ENCODE measurements at regions not wholly inside any gene's neighbourhood (a gene's known extent, or its start where the extent isn't known, plus 50 kb on each side); places are given as distances from the start of the nearest gene placed in this dataset.
A peak's percentile ranks its signal among the peaks of the same experiment; 100 is the strongest.

DNA sequence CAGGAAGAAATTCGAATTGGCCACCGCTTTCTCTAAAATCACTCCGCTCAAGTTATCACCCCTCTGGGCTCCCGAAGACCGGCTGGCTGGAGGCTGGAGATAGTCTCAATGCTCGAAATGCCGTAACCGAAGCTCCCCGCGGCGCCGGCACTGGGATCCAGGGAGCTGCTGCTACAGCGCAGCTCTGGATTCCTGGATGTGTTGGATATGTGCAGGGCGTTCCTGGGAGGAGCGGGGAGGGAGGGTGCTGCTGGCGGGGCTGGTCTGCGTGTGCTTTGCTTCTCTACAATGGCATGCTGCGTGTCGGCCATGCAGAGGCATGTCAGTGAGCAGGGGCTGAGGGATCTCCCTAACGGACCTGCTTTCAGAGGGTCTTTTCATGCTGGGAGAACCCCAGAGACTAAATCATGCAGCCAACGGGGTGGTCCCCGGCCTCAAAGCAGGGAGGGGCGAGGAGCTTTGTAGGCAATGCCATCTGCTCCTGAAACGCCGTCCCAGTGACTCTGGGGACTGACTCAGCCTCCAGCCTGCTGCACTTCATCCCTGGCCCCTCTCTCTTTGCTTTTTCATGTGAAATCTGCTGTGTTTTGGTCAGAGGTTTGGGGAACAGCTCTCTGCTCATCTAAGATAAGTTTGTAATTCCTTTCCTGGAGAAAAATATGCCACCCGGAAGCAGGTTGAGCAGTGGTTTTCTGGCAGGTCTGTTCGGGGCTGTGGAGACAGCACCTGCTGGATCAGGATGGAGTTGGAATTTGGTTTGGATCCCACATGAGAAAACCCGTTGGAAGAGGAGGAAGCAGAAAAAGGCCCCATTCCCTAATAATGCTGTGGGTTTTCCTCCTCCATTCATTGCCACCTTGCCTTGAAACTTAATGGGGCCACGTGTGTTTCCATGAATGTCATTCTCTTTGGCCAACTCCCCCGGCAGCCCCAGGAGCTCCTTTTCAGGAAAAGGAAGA lies 311.4 kb downstream of the SEC14L1 start (continued):
- TF ChIP-seq, protein P1, sequence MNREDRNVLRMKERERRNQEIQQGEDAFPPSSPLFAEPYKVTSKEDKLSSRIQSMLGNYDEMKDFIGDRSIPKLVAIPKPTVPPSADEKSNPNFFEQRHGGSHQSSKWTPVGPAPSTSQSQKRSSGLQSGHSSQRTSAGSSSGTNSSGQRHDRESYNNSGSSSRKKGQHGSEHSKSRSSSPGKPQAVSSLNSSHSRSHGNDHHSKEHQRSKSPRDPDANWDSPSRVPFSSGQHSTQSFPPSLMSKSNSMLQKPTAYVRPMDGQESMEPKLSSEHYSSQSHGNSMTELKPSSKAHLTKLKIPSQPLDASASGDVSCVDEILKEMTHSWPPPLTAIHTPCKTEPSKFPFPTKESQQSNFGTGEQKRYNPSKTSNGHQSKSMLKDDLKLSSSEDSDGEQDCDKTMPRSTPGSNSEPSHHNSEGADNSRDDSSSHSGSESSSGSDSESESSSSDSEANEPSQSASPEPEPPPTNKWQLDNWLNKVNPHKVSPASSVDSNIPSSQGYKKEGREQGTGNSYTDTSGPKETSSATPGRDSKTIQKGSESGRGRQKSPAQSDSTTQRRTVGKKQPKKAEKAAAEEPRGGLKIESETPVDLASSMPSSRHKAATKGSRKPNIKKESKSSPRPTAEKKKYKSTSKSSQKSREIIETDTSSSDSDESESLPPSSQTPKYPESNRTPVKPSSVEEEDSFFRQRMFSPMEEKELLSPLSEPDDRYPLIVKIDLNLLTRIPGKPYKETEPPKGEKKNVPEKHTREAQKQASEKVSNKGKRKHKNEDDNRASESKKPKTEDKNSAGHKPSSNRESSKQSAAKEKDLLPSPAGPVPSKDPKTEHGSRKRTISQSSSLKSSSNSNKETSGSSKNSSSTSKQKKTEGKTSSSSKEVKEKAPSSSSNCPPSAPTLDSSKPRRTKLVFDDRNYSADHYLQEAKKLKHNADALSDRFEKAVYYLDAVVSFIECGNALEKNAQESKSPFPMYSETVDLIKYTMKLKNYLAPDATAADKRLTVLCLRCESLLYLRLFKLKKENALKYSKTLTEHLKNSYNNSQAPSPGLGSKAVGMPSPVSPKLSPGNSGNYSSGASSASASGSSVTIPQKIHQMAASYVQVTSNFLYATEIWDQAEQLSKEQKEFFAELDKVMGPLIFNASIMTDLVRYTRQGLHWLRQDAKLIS (CRISPR knock-in tag; IDR thresholded peaks at IDR 0.05): no peak
- 0 out of 2 replicates have a peak, but pooled peaks have one; percentile 46 for TF ChIP-seq MYNN (CRISPR knock-in tag; IDR thresholded peaks at IDR 0.05; ENCODE audit: low read depth)
- TF ChIP-seq, protein P2, sequence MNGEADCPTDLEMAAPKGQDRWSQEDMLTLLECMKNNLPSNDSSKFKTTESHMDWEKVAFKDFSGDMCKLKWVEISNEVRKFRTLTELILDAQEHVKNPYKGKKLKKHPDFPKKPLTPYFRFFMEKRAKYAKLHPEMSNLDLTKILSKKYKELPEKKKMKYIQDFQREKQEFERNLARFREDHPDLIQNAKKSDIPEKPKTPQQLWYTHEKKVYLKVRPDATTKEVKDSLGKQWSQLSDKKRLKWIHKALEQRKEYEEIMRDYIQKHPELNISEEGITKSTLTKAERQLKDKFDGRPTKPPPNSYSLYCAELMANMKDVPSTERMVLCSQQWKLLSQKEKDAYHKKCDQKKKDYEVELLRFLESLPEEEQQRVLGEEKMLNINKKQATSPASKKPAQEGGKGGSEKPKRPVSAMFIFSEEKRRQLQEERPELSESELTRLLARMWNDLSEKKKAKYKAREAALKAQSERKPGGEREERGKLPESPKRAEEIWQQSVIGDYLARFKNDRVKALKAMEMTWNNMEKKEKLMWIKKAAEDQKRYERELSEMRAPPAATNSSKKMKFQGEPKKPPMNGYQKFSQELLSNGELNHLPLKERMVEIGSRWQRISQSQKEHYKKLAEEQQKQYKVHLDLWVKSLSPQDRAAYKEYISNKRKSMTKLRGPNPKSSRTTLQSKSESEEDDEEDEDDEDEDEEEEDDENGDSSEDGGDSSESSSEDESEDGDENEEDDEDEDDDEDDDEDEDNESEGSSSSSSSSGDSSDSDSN (CRISPR knock-in tag; IDR thresholded peaks at IDR 0.05): no peak
- TF ChIP-seq CHD4 (IDR thresholded peaks at IDR 0.05; ENCODE audit: borderline replicate concordance, low read length): no peak
- TF ChIP-seq ZNF850 (CRISPR knock-in tag; conservative IDR thresholded peaks at IDR 0.05): no peak
- TF ChIP-seq, protein P3, sequence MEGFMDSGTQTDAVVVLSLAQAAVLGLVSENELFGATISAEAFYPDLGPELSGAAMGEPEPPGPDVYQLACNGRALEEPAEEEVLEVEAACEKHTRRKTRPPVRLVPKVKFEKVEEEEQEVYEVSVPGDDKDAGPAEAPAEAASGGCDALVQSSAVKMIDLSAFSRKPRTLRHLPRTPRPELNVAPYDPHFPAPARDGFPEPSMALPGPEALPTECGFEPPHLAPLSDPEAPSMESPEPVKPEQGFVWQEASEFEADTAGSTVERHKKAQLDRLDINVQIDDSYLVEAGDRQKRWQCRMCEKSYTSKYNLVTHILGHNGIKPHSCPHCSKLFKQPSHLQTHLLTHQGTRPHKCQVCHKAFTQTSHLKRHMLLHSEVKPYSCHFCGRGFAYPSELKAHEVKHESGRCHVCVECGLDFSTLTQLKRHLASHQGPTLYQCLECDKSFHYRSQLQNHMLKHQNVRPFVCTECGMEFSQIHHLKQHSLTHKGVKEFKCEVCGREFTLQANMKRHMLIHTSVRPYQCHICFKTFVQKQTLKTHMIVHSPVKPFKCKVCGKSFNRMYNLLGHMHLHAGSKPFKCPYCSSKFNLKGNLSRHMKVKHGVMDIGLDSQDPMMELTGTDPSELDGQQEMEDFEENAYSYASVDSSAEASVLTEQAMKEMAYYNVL (CRISPR knock-in tag; IDR thresholded peaks at IDR 0.05; ENCODE audit: borderline replicate concordance): no peak
- TF ChIP-seq, protein P4, sequence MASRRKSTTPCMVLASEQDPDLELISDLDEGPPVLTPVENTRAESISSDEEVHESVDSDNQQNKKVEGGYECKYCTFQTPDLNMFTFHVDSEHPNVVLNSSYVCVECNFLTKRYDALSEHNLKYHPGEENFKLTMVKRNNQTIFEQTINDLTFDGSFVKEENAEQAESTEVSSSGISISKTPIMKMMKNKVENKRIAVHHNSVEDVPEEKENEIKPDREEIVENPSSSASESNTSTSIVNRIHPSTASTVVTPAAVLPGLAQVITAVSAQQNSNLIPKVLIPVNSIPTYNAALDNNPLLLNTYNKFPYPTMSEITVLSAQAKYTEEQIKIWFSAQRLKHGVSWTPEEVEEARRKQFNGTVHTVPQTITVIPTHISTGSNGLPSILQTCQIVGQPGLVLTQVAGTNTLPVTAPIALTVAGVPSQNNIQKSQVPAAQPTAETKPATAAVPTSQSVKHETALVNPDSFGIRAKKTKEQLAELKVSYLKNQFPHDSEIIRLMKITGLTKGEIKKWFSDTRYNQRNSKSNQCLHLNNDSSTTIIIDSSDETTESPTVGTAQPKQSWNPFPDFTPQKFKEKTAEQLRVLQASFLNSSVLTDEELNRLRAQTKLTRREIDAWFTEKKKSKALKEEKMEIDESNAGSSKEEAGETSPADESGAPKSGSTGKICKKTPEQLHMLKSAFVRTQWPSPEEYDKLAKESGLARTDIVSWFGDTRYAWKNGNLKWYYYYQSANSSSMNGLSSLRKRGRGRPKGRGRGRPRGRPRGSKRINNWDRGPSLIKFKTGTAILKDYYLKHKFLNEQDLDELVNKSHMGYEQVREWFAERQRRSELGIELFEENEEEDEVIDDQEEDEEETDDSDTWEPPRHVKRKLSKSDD (CRISPR knock-in tag; IDR thresholded peaks at IDR 0.05; ENCODE audit: low read depth): no peak
- no peak for TF ChIP-seq CCAR2 (optimal IDR thresholded peaks at IDR 0.05; ENCODE audit: low read depth, low read length)
- no peak for TF ChIP-seq ZFP62 (CRISPR knock-in tag; IDR thresholded peaks at IDR 0.05)
- TF ChIP-seq, protein P5, sequence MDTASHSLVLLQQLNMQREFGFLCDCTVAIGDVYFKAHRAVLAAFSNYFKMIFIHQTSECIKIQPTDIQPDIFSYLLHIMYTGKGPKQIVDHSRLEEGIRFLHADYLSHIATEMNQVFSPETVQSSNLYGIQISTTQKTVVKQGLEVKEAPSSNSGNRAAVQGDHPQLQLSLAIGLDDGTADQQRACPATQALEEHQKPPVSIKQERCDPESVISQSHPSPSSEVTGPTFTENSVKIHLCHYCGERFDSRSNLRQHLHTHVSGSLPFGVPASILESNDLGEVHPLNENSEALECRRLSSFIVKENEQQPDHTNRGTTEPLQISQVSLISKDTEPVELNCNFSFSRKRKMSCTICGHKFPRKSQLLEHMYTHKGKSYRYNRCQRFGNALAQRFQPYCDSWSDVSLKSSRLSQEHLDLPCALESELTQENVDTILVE (CRISPR knock-in tag; IDR thresholded peaks at IDR 0.05): no peak
- TF ChIP-seq PITX1 (CRISPR knock-in tag; IDR thresholded peaks at IDR 0.05): no peak
- no peak for TF ChIP-seq ZNF232 (CRISPR knock-in tag; IDR thresholded peaks at IDR 0.05; ENCODE audit: borderline replicate concordance)
- 0 out of 2 replicates have a peak, but pooled peaks have one; percentile 36 for TF ChIP-seq SALL2 (CRISPR knock-in tag; IDR thresholded peaks at IDR 0.05)

All from HepG2 (cell line).